Activated CD4-positive, alpha-beta T cell treated with anti-CD3 and anti-CD28 coated beads, Interleukin-2, amount 10 ng/mL, durations not matched to agents 24 days and 14 days (primary cell): ENCODE measurements at regions not wholly inside any gene's neighbourhood (a gene's known extent, or its start where the extent isn't known, plus 50 kb on each side); places are given as distances from the start of the nearest gene placed in this dataset.
"Not testable (repeated sequence)": the region's sequence is repeated elsewhere in the genome, so short reads cannot be mapped to it uniquely, and the experiment has no call there.

Experiments used
- DNase-seq: peaks from one replicate; pipeline ENCODE4 v3.0.0; 2022
- H3K27ac Mint-ChIP-seq: one replicate; pipeline ENCODE4 v1.8.0; 2022; ENCODE audit warnings: mild to moderate bottlenecking, mixed read lengths
- H3K27me3 Mint-ChIP-seq: one replicate; pipeline ENCODE4 v1.8.0; 2022; ENCODE audit warnings: mixed read lengths
- H3K36me3 Mint-ChIP-seq: one replicate; pipeline ENCODE4 v1.8.0; 2022; ENCODE audit warnings: low read depth, mild to moderate bottlenecking, mixed read lengths
- H3K4me1 Mint-ChIP-seq: one replicate; pipeline ENCODE4 v1.8.0; 2021; ENCODE audit warnings: mixed read lengths
- H3K4me3 Mint-ChIP-seq: one replicate; pipeline ENCODE4 v1.8.0; 2022; ENCODE audit warnings: mild to moderate bottlenecking, moderate library complexity, mixed read lengths
- H3K9me3 Mint-ChIP-seq: one replicate; pipeline ENCODE4 v1.8.0; 2021; ENCODE audit warnings: mixed read lengths
- intact Hi-C: fragments of 100-400 bp; cut with micrococcal nuclease; formaldehyde crosslinking; loops from one replicate; pipeline ENCODE4 v1.15.1; 2023

DNA sequence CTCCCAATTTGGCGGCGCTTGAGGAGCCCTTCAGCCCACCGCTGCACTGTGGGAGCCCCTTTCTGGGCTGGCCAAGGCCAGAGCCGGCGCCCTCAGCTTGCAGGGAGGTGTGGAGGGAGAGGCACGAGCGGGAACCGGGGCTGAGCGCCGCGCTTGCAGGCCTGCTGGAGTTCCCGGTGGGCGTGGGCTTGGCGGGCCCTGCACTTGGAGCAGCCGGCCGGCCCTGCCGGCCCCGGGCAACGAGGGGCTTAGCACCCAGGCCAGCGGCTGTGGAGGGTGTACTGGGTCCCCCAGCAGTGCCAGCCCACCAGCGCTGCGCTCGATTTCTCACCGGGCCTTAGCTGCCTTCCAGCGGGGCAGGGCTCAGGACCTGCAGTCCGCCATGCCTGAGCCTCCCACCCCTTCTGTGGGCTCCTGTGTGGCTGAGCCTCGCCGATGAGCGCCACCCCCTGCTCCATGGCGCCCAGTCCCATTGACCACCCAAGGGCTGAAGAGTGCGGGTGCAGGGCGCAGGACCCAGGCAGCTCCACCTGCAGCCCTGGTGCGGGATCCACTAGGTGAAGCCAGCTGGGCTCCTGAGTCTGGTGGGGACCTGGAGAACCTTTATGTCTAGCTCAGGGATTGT, 815.4 kb upstream of the B3GALT2 start:
- H3K9me3 Mint-ChIP-seq, H3K4me1 Mint-ChIP-seq, H3K27ac Mint-ChIP-seq, H3K36me3 Mint-ChIP-seq, DNase-seq, H3K27me3 Mint-ChIP-seq, H3K4me3 Mint-ChIP-seq, intact Hi-C loops: not testable (repeated sequence)

DNA sequence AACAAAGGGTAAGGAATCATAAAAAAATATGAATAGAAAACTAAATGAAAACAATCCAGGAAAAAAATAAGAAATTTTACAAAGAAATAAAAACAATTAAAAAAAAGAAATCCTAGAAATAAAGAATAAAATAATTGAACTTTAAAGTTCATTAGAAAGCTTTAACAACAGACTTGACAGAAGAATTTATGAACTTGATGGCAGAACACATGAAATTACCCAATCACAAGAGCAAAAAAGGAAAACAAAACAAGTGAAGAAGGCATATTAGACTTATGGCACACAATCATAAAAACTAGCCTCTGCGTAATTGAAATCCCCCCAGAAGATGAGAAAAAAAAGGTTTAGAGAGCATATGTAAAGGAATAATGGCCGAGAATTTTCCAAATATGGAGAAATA, 802.5 kb upstream of the B3GALT2 start:
- H3K4me3 Mint-ChIP-seq, result no peak overlapping the region
- no peak overlapping the region for H3K27ac Mint-ChIP-seq
- no peaks in the 10 kb centered on the region for H3K4me1 Mint-ChIP-seq
- no peak for DNase-seq
- peaks cover 2% of the 10 kb centered on the region for H3K36me3 Mint-ChIP-seq
- intact Hi-C loops, result no loop called here
- no peaks in the 10 kb centered on the region for H3K27me3 Mint-ChIP-seq
- H3K9me3 Mint-ChIP-seq, result peaks cover 19% of the 10 kb centered on the region

DNA sequence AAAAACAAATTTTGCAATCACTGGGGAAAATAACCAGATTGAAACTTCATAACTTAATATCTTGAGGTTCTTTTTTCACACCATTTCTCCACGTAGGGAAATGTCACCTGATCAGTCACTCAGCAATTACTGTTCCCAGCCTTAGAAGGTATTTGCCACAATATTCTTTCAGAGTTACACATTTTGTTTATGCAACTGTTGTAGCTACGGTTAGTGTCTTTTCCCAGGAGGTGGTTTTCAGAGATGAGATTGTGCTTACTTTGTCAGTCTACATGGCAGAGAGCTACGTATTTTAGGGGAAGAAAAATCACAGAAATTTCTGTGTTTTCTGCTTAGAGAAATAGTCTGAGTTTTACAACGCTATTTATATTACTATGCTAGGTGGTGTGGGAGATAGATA, 792.8 kb upstream of the B3GALT2 start:
- Mint-ChIP-seq H3K4me1 (no peaks in the 10 kb centered on the region), H3K4me3 (no peak overlapping the region), H3K27me3 (no peaks in the 10 kb centered on the region), H3K36me3 (no peaks in the 10 kb centered on the region), H3K27ac (no peak overlapping the region), H3K9me3 (peaks cover 9% of the 10 kb centered on the region)
- intact Hi-C loops, result no loop called here
- DNase-seq, result no peak

- Mint-ChIP-seq H3K36me3 (no peaks in the 10 kb centered on the region), H3K4me3 (no peak overlapping the region), H3K4me1 (no peaks in the 10 kb centered on the region), H3K27me3 (no peaks in the 10 kb centered on the region), H3K27ac (no peak overlapping the region), H3K9me3 (peaks cover 15% of the 10 kb centered on the region)
- intact Hi-C loops, result no loop called here
- no peak for DNase-seq
These were observed 787.9 kb upstream of the B3GALT2 start for GRCh38 chr1:193974286-193974798.

DNA sequence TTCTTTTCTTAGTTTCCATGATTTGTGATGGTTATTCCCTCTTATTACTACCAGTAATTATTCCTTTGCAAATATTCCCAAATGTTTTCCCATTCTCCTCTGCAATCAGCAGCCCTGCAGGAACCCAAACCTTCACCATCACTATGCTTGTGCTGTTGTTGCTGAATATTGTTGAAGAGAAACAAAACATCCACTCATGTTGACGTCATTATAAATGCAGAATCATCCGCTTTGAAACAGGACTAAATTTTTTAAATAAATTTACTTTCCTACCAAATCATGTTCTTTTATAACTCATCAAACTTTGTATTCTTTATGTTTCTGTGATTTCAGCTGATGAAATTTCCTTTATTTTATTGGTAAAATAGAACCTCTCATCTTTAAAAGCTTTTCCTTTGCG, 787.0 kb upstream of the B3GALT2 start:
- Mint-ChIP-seq H3K4me1 (no peaks in the 10 kb centered on the region), H3K27me3 (no peaks in the 10 kb centered on the region), H3K36me3 (no peaks in the 10 kb centered on the region), H3K4me3 (no peak overlapping the region), H3K9me3 (peaks cover 15% of the 10 kb centered on the region), H3K27ac (no peak overlapping the region)
- intact Hi-C loops, result no loop called here
- DNase-seq, result no peak

DNA sequence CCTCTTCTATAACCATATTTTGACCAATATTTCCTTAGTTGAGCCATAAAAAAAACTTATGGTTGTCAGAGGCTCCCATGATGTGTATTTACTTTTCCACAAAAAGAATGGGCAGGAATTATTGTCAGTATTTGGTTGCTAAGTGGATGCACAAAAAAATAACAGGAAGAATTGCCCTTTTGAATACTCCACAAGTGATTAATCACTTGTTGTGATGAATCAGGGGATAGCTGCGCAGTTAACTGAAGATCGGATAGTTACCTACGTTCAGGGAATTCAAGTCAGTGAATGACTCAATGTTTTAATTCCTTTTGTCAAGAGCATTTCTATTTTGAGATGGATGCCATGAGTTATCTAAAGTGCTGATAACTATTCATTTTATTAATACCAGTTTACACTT, 785.2 kb upstream of the B3GALT2 start:
- Mint-ChIP-seq H3K27ac (no peak overlapping the region), H3K36me3 (no peaks in the 10 kb centered on the region), H3K4me1 (no peaks in the 10 kb centered on the region), H3K4me3 (no peak overlapping the region), H3K9me3 (peaks cover 15% of the 10 kb centered on the region), H3K27me3 (no peaks in the 10 kb centered on the region)
- DNase-seq, result no peak
- intact Hi-C loops, result no loop called here

GRCh38 chr1:193960499-193960898, 774.1 kb upstream of the B3GALT2 start:
- intact Hi-C loops, result no loop called here
- peaks cover 6% of the 10 kb centered on the region for H3K9me3 Mint-ChIP-seq
- H3K36me3 Mint-ChIP-seq, result no peaks in the 10 kb centered on the region
- no peaks in the 10 kb centered on the region for H3K4me1 Mint-ChIP-seq
- DNase-seq, result no peak
- H3K27ac Mint-ChIP-seq, result no peak overlapping the region
- H3K27me3 Mint-ChIP-seq, result no peaks in the 10 kb centered on the region
- H3K4me3 Mint-ChIP-seq, result no peak overlapping the region

DNA sequence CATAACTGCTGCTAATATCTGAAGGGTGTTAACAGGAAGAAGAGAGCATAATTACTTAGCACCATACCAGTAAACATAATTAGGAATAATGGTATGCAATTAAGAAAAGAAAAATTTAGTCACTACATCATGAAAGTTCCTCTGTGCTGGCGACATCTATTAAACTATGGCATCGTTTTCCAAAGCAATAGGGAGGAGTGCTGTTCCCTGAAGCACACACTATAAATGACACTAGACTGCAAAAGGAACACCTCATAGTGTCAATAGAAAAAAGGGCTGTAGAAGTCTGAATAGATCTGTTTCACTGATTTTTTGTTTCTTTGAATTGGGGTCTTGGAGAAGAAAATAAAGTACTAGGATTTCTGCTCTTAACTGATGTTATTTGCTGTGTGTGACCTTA, 773.6 kb upstream of the B3GALT2 start:
- Mint-ChIP-seq H3K27me3 (no peaks in the 10 kb centered on the region), H3K4me1 (no peaks in the 10 kb centered on the region), H3K36me3 (no peaks in the 10 kb centered on the region), H3K9me3 (peaks cover 6% of the 10 kb centered on the region), H3K4me3 (no peak overlapping the region), H3K27ac (no peak overlapping the region)
- no peak for DNase-seq
- intact Hi-C loops, result no loop called here

GRCh38 chr1:193957556-193958095, 771.2 kb upstream of the B3GALT2 start:
- Mint-ChIP-seq H3K4me3 (no peak overlapping the region), H3K4me1 (no peaks in the 10 kb centered on the region), H3K27me3 (no peaks in the 10 kb centered on the region), H3K27ac (no peak overlapping the region), H3K36me3 (no peaks in the 10 kb centered on the region), H3K9me3 (peaks cover 11% of the 10 kb centered on the region)
- no peak for DNase-seq
- intact Hi-C loops, result no loop called here

DNA sequence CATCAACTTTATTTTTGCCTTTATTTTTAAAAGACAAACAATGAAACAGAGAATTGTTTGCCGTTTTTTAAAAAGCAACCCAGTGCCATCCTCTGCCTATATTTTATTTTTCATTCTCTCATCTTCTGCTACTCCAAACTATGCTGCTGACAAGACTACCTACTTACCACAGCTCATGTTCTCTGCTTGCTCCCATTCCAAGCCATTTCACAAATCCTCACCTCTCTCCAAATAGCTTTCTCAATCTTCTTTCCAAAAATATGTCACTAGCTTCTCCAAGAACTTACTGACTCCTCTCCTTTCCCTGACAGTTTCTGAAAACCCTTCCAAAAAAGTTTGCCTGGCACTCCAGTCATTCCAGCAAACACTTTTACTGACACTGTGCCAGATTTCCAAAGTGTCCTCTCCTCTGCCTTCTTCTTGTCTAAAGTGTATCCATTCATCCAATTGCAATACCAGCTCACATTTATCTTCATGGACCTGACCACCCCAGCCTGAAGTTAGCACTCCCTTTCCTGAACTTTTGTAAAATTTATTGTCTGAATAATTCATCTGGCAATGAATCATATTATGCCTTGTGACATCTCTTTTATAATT, 766.5 kb upstream of the B3GALT2 start:
- Mint-ChIP-seq H3K27me3 (no peaks in the 10 kb centered on the region), H3K36me3 (no peaks in the 10 kb centered on the region), H3K4me3 (no peak overlapping the region), H3K9me3 (peaks cover 10% of the 10 kb centered on the region), H3K4me1 (no peaks in the 10 kb centered on the region), H3K27ac (no peak overlapping the region)
- no peak for DNase-seq
- intact Hi-C loops, result no loop called here

DNA sequence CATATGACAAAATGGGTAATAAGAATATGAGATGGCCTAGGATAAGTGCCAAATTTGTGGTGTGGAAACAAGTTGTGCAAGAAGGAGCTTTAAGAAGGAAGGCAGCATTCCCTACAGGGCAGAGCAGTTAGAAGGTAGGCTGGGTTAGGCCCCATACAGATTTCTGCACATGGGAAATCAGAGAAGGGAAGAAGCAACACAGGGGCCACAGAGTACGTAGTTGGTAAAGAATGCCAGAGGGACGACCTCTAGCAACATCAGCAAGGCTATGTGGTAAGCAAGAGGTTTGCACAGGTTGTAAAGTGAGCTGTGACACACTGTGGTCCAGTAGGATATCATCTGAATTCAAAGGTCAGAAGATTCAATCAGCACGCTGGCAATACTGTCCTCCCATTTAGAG, 765.6 kb upstream of the B3GALT2 start:
- H3K36me3 Mint-ChIP-seq, result no peaks in the 10 kb centered on the region
- H3K9me3 Mint-ChIP-seq, result peaks cover 5% of the 10 kb centered on the region
- H3K4me1 Mint-ChIP-seq, result no peaks in the 10 kb centered on the region
- intact Hi-C loops, result no loop called here
- DNase-seq, result no peak
- no peak overlapping the region for H3K4me3 Mint-ChIP-seq
- H3K27ac Mint-ChIP-seq, result no peak overlapping the region
- no peaks in the 10 kb centered on the region for H3K27me3 Mint-ChIP-seq

GRCh38 chr1:193944454-193944853, 758.0 kb upstream of the B3GALT2 start:
- Mint-ChIP-seq H3K27ac (no peak overlapping the region), H3K4me1 (no peaks in the 10 kb centered on the region), H3K4me3 (no peak overlapping the region), H3K27me3 (no peaks in the 10 kb centered on the region), H3K9me3 (peaks cover 9% of the 10 kb centered on the region), H3K36me3 (no peaks in the 10 kb centered on the region)
- intact Hi-C loops, result no loop called here
- DNase-seq, result no peak

GRCh38 chr1:193940176-193940575, 753.8 kb upstream of the B3GALT2 start:
- H3K9me3 Mint-ChIP-seq, result peaks cover 9% of the 10 kb centered on the region
- no peak for DNase-seq
- H3K4me3 Mint-ChIP-seq, result no peak overlapping the region
- intact Hi-C loops, result no loop called here
- no peak overlapping the region for H3K27ac Mint-ChIP-seq
- no peaks in the 10 kb centered on the region for H3K27me3 Mint-ChIP-seq
- no peaks in the 10 kb centered on the region for H3K4me1 Mint-ChIP-seq
- H3K36me3 Mint-ChIP-seq, result no peaks in the 10 kb centered on the region

GRCh38 chr1:193939585-193939984, 753.2 kb upstream of the B3GALT2 start:
- peaks cover 9% of the 10 kb centered on the region for H3K9me3 Mint-ChIP-seq
- H3K27me3 Mint-ChIP-seq, result no peaks in the 10 kb centered on the region
- intact Hi-C loops, result no loop called here
- H3K36me3 Mint-ChIP-seq, result no peaks in the 10 kb centered on the region
- H3K4me1 Mint-ChIP-seq, result no peaks in the 10 kb centered on the region
- DNase-seq, result no peak
- no peak overlapping the region for H3K27ac Mint-ChIP-seq
- H3K4me3 Mint-ChIP-seq, result no peak overlapping the region

DNA sequence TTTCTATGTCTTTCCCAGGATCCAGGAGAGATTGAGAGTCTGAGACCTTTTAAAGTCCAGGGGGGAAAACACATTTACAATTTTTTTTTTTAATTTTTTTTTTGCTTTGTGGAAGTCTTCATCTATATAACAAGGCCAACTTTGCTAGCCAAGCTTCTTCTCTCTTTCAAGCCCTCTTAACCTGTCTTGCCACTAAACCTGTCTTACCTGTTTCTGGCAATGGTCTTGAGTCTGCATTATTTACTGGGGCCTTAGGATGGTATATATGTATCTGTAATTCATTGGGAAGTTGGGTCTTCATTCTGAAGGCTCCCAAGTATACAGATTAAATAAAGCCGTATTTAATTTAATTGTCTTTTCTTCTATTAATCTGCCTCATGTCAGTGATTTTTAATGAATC, 750.9 kb upstream of the B3GALT2 start:
- Mint-ChIP-seq H3K27me3 (no peaks in the 10 kb centered on the region), H3K27ac (no peak overlapping the region)
- intact Hi-C loops, result no loop called here

More for the DNA sequence above, 750.9 kb upstream of the B3GALT2 start:
- no peak for DNase-seq
- no peaks in the 10 kb centered on the region for H3K9me3 Mint-ChIP-seq
- H3K4me3 Mint-ChIP-seq, result no peak overlapping the region
- no peaks in the 10 kb centered on the region for H3K36me3 Mint-ChIP-seq
- no peaks in the 10 kb centered on the region for H3K4me1 Mint-ChIP-seq
